ENCODE measurements at regions not wholly inside any gene's neighbourhood (a gene's known extent, or its start where the extent isn't known, plus 50 kb on each side); places are given as distances from the start of the nearest gene placed in this dataset.

DNA sequence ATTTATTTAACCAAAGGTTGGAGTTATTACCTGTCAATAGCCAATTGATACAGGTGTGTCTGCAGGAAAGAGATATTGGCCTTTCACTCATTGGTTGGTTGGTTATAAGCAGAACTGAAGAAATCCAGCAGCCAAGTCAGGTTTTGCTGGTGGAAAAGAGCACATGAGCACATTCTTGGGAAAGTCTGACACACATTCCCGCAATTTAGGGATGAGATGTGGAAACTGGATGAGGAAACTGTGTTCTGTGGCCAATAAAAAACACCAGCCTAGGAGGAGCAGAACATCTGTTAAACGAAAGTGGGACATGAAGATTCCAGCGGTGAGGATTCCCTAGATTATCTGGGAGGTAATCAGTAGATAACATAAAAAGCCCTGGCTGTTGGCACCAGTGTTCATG, 567.4 kb upstream of the CPEB2 start:
- Histone ChIP-seq H3K27me3 (ENCODE audit: insufficient read depth, low read depth, severe bottlenecking) (no peaks in the 10 kb centered on the region), H3K4me3 (ENCODE audit: low read depth, low read length) (no peak overlapping the region), H3K27ac (no peak overlapping the region), H3K9me3 (ENCODE audit: severe bottlenecking) (no peaks in the 10 kb centered on the region), H3K36me3 (no peaks in the 10 kb centered on the region)
- no peak for TF ChIP-seq CTCF (IDR thresholded peaks at IDR 0.05; ENCODE audit: low read depth, low read length)
- no peak for DNase-seq

DNA sequence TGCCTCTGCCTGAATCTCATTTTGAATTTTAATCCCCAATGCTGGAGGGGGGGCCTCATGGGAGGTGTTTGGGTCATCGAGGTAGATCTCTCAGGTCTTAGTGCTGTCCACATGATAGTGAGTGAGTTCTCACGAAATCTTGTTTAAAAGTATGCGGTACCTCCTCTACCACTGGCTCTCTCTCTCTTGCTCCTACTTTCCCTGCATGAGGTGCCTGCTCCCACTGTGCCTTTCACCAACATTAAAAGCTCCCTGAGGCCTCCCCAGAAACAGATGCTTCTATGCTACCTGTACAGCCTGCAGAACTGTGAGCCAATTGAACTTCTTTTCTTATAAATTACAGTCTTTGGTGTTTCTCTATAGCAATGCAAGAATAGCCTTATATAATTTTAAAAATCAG, 560.7 kb upstream of the CPEB2 start:
- no peak for TF ChIP-seq CTCF (IDR thresholded peaks at IDR 0.05; ENCODE audit: low read depth, low read length)
- no peaks in the 10 kb centered on the region for H3K9me3 ChIP-seq (ENCODE audit: severe bottlenecking)

GRCh38 chr4:14445882-14446281, 556.4 kb upstream of the CPEB2 start:
- H3K27ac ChIP-seq, result no peak overlapping the region
- no peaks in the 10 kb centered on the region for H3K36me3 ChIP-seq
- H3K27me3 ChIP-seq (ENCODE audit: insufficient read depth, low read depth, severe bottlenecking), result no peaks in the 10 kb centered on the region
- H3K9me3 ChIP-seq (ENCODE audit: severe bottlenecking), result no peaks in the 10 kb centered on the region
- no peak overlapping the region for H3K4me3 ChIP-seq (ENCODE audit: low read depth, low read length)
- DNase-seq, result no peak
- no peak for TF ChIP-seq CTCF (IDR thresholded peaks at IDR 0.05; ENCODE audit: low read depth, low read length)

More for the DNA sequence above, 560.7 kb upstream of the CPEB2 start:
- no peak for DNase-seq
- Histone ChIP-seq H3K27ac (no peak overlapping the region), H3K27me3 (ENCODE audit: insufficient read depth, low read depth, severe bottlenecking) (no peaks in the 10 kb centered on the region), H3K4me3 (ENCODE audit: low read depth, low read length) (no peak overlapping the region), H3K36me3 (no peaks in the 10 kb centered on the region)

DNA sequence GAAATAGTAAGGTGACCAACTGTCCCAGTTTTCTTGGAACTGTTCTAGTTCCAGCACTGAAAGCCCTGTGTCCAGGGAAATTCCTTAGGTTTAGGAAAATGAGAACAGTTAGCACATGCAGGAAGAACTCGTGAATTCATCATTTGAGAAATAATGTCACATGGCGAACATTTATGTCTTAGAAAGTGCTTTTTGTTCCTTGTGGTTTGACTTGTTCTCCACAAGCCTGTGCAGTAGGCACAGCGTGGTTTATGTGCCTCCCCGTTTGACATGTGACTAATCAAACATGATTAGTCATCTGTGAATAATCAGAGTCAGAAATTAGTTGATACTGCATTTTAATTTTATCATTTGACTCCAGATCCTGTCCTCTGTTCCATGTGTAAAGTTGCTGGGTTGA, 556.0 kb upstream of the CPEB2 start:
- no peaks in the 10 kb centered on the region for H3K9me3 ChIP-seq (ENCODE audit: severe bottlenecking)
- no peak for TF ChIP-seq CTCF (IDR thresholded peaks at IDR 0.05; ENCODE audit: low read depth, low read length)
- DNase-seq, result no peak
- no peaks in the 10 kb centered on the region for H3K36me3 ChIP-seq
- no peak overlapping the region for H3K27ac ChIP-seq
- H3K27me3 ChIP-seq (ENCODE audit: insufficient read depth, low read depth, severe bottlenecking), result no peaks in the 10 kb centered on the region
- no peak overlapping the region for H3K4me3 ChIP-seq (ENCODE audit: low read depth, low read length)

- Histone ChIP-seq H3K4me3 (ENCODE audit: low read depth, low read length) (no peak overlapping the region), H3K27me3 (ENCODE audit: insufficient read depth, low read depth, severe bottlenecking) (no peaks in the 10 kb centered on the region), H3K27ac (no peak overlapping the region), H3K36me3 (no peaks in the 10 kb centered on the region), H3K9me3 (ENCODE audit: severe bottlenecking) (no peaks in the 10 kb centered on the region)
- no peak for TF ChIP-seq CTCF (IDR thresholded peaks at IDR 0.05; ENCODE audit: low read depth, low read length)
- DNase-seq, result no peak
Observed at GRCh38 chr4:14446904-14447303, 555.4 kb upstream of the CPEB2 start.

DNA sequence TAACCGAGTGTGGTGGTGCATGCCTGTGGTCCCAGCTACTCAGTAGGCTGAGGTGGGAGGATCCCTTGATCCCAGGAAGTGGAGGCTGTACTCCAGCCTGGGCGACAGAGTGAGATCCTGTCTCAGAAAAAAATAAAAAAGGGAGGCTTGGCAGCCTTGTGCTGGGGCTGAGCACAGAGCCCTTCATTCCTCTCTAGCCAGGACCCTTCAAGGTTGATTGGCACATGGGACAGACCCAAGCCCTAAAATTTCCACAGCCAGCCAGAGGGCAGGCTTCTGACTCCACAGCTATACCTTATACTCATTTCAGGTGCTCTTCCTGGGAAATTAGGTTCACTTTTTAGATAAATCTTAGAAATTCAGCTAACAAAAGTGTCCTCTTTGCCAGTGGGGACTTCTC, 553.0 kb upstream of the CPEB2 start:
- Histone ChIP-seq H3K36me3 (no peaks in the 10 kb centered on the region), H3K4me3 (ENCODE audit: low read depth, low read length) (no peak overlapping the region), H3K27me3 (ENCODE audit: insufficient read depth, low read depth, severe bottlenecking) (no peaks in the 10 kb centered on the region), H3K9me3 (ENCODE audit: severe bottlenecking) (no peaks in the 10 kb centered on the region), H3K27ac (no peak overlapping the region)
- TF ChIP-seq CTCF (IDR thresholded peaks at IDR 0.05; ENCODE audit: low read depth, low read length), result no peak
- DNase-seq, result no peak
